GM19324 (cell line): ENCODE measurements at regions not wholly inside any gene's neighbourhood (a gene's known extent, or its start where the extent isn't known, plus 50 kb on each side); places are given as distances from the start of the nearest gene placed in this dataset.

ENCODE experiments used
- ATAC-seq: cut with Tn5 transposase; IDR thresholded peaks from one replicate; pipeline ENCODE4 v1.9.1; 2021; ENCODE audit warnings: mild to moderate bottlenecking, moderate library complexity; ENCODE audit not compliant: unreplicated experiment, low FRiP score

GRCh38 chr3:159114582-159114981, 312.7 kb downstream of the MFSD1 start:
- no peak for ATAC-seq

GRCh38 chr3:159123877-159124276, 322.0 kb downstream of the MFSD1 start:
- no peak for ATAC-seq

- ATAC-seq = no peak
Observed at GRCh38 chr3:159126261-159127020, 324.6 kb downstream of the MFSD1 start.

- ATAC-seq = no peak
Observed at GRCh38 chr3:159127021-159127392, 325.2 kb downstream of the MFSD1 start.

- no peak for ATAC-seq
Observed at GRCh38 chr3:159128628-159129027, 326.8 kb downstream of the MFSD1 start.

- no peak for ATAC-seq
Observed at GRCh38 chr3:159130108-159130507, 328.3 kb downstream of the MFSD1 start.

GRCh38 chr3:159131376-159131775, 329.5 kb downstream of the MFSD1 start:
- ATAC-seq = no peak

- no peak for ATAC-seq
Observed at GRCh38 chr3:159137949-159138348, 336.1 kb downstream of the MFSD1 start.

- no peak for ATAC-seq
Observed at GRCh38 chr3:159139326-159139725, 337.5 kb downstream of the MFSD1 start.

GRCh38 chr3:159144472-159144871, 342.6 kb downstream of the MFSD1 start:
- no peak for ATAC-seq

- no peak for ATAC-seq
Observed at GRCh38 chr3:159144891-159145290, 343.0 kb downstream of the MFSD1 start.

- no peak for ATAC-seq
Observed at GRCh38 chr3:159146392-159146791, 344.5 kb downstream of the MFSD1 start.

GRCh38 chr3:159146856-159147435, 345.1 kb downstream of the MFSD1 start:
- ATAC-seq = no peak

GRCh38 chr3:159147813-159148212, 346.0 kb downstream of the MFSD1 start:
- no peak for ATAC-seq

GRCh38 chr3:159148466-159148865, 346.6 kb downstream of the MFSD1 start:
- ATAC-seq = no peak

- no peak for ATAC-seq
Observed at GRCh38 chr3:159149131-159149530, 347.3 kb downstream of the MFSD1 start.

GRCh38 chr3:159149633-159150032, 347.8 kb downstream of the MFSD1 start:
- no peak for ATAC-seq

- ATAC-seq = no peak
Observed at GRCh38 chr3:159150180-159150579, 348.3 kb downstream of the MFSD1 start.

GRCh38 chr3:159151130-159151529, 349.3 kb downstream of the MFSD1 start:
- no peak for ATAC-seq

- no peak for ATAC-seq
Observed at GRCh38 chr3:159157275-159157674, 355.4 kb downstream of the MFSD1 start.

- ATAC-seq = no peak
Observed at GRCh38 chr3:159158213-159158612, 356.4 kb downstream of the MFSD1 start.

- ATAC-seq = no peak
Observed at GRCh38 chr3:159158801-159159200, 356.9 kb downstream of the MFSD1 start.
